ENCODE measurements at regions not wholly inside any gene's neighbourhood (a gene's known extent, or its start where the extent isn't known, plus 50 kb on each side); places are given as distances from the start of the nearest gene placed in this dataset.

- CTCF ChIA-PET = no interaction called here
- H3K27ac ChIP-seq = no peak overlapping the region
- DNase-seq (ENCODE audit: low spot score) = no peak
- TF ChIP-seq, protein P1, sequence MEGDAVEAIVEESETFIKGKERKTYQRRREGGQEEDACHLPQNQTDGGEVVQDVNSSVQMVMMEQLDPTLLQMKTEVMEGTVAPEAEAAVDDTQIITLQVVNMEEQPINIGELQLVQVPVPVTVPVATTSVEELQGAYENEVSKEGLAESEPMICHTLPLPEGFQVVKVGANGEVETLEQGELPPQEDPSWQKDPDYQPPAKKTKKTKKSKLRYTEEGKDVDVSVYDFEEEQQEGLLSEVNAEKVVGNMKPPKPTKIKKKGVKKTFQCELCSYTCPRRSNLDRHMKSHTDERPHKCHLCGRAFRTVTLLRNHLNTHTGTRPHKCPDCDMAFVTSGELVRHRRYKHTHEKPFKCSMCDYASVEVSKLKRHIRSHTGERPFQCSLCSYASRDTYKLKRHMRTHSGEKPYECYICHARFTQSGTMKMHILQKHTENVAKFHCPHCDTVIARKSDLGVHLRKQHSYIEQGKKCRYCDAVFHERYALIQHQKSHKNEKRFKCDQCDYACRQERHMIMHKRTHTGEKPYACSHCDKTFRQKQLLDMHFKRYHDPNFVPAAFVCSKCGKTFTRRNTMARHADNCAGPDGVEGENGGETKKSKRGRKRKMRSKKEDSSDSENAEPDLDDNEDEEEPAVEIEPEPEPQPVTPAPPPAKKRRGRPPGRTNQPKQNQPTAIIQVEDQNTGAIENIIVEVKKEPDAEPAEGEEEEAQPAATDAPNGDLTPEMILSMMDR (conservative IDR thresholded peaks at IDR 0.05; ENCODE audit: low read depth) = no peak
- POLR2A ChIA-PET (ENCODE audit: low non-redundant PET) = no interaction called here
Observed at GRCh38 chr17:54259476-54259875, 436.7 kb downstream of the KIF2B start.

- POLR2A ChIA-PET (ENCODE audit: low non-redundant PET) = no interaction called here
Observed at GRCh38 chr17:54261465-54261864, 438.7 kb downstream of the KIF2B start.

GRCh38 chr17:54269881-54270280 is 447.2 kb downstream of the KIF2B start:
- ChIA-PET POLR2A (ENCODE audit: low non-redundant PET) (no interaction called here), CTCF (interaction anchor here (0.7 kb wide), 1 partner anchor 59 kb away, joined by 3 read pairs; no protein-coding TSS in a partner anchor)
- peak; percentile 20 for DNase-seq (ENCODE audit: low spot score)
- no peak overlapping the region for H3K27ac ChIP-seq
- TF ChIP-seq, protein P1 (conservative IDR thresholded peaks at IDR 0.05; ENCODE audit: low read depth) = no peak

More at GRCh38 chr17:54261465-54261864, 438.7 kb downstream of the KIF2B start:
- CTCF ChIA-PET = no interaction called here
- no peak overlapping the region for H3K27ac ChIP-seq
- DNase-seq (ENCODE audit: low spot score) = no peak
- TF ChIP-seq, protein P1 (conservative IDR thresholded peaks at IDR 0.05; ENCODE audit: low read depth) = no peak

- ChIA-PET CTCF (interaction anchor here (0.6 to 0.7 kb wide), 2 partner anchors 57 to 58 kb away, joined by 3 read pairs; no protein-coding TSS in a partner anchor), POLR2A (ENCODE audit: low non-redundant PET) (no interaction called here)
- peak; percentile 17 for DNase-seq (ENCODE audit: low spot score)
- TF ChIP-seq, protein P1 (conservative IDR thresholded peaks at IDR 0.05; ENCODE audit: low read depth) = no peak
- no peak overlapping the region for H3K27ac ChIP-seq
Observed at GRCh38 chr17:54270499-54270898, 447.8 kb downstream of the KIF2B start.

GRCh38 chr17:54277868-54278267 is 455.1 kb downstream of the KIF2B start:
- DNase-seq (ENCODE audit: low spot score) = no peak
- no peak overlapping the region for H3K27ac ChIP-seq
- ChIA-PET CTCF (no interaction called here), POLR2A (ENCODE audit: low non-redundant PET) (no interaction called here)
- TF ChIP-seq, protein P1 (conservative IDR thresholded peaks at IDR 0.05; ENCODE audit: low read depth) = no peak

DNA sequence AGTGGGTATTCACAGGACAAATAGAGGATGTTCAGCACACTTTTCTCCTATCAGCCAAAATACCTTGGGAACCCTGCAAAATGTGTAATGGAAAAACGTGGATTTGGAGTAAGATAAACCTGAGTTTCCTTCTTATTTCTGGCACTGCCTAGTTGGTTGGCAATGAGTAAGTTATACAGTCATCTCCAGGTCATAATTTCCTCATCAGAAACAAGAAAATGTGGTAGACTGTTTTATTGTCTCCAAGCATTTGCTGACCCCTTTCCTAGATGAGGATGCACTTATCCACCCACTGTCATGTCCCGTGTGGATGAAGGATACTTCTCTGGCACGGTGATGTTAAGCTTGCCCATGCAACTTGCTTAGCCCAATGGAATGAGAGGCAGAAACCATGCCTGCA is 458.0 kb downstream of the KIF2B start:
- CTCF ChIA-PET = no interaction called here

More for the DNA sequence above, 458.0 kb downstream of the KIF2B start:
- H3K27ac ChIP-seq = no peak overlapping the region
- no peak for DNase-seq (ENCODE audit: low spot score)
- TF ChIP-seq, protein P1 (conservative IDR thresholded peaks at IDR 0.05; ENCODE audit: low read depth) = no peak
- POLR2A ChIA-PET (ENCODE audit: low non-redundant PET) = no interaction called here
